HuH-7 (cell line): ENCODE measurements at regions not wholly inside any gene's neighbourhood (a gene's known extent, or its start where the extent isn't known, plus 50 kb on each side); places are given as distances from the start of the nearest gene placed in this dataset.

Experiments used
- DNase-seq: peaks from one replicate; pipeline ENCODE4 v3.0.0; 2011; ENCODE audit warnings: low spot score

DNA sequence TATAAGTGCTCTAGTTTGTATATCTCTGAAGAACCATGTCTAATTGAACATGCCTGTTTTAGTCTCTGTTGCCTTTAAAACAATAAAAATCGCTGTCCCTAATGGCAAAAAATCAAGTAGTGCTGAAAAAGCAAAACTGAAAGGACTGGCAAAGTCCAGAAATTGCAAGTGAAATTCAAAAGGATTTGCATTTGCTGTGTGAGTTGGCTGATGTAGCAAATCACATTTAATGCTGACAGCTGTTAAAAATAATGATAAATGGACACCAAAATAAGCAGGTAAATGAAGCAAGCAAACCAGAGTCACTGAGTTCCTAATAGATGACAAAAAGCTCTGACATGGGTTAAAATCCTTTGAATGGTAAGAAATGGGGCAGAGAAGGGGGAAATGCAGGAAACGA, 874.1 kb downstream of the GRM8 start:
- DNase-seq: no peak

- DNase-seq: no peak
Observed at GRCh38 chr7:126370038-126370668, 882.6 kb downstream of the GRM8 start.

DNA sequence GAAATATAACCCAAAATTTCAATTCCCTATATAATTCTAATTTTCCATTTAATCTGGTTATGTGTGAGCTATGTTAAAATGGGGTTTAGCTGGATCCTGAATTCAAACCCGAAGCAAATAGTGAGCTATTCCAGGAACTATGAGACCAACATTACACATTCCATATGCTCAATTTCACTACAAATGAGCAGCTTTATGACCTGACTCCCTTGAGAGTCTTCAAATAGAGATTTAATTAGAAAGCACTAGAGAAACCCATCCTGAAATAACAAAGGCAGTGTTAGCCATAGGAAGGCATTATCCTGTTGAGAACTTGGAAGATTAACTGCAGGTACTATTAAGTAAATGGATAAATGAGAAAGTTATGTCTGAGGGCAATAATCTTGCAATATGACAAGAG, 890.0 kb downstream of the GRM8 start:
- DNase-seq: no peak

DNA sequence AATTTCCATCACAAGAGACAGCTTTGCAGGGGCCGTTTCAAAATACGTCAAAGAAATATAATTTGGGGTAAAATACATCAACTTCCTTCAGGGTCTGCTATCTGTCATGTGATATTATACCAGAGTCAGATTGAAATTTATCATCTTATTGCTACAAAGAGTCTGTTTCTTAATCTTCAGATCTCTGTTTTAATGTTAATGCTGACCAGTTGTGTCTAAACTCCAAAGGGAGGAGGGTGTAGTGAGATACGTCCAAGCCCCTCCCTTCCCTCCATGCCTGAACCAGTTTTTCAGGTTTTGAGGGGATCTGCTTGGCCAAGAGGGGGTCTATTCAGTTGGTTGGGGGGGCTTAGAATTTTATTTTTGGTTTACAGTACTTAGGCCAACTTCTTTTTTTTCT, 891.6 kb downstream of the GRM8 start:
- no peak for DNase-seq

- DNase-seq: no peak
Observed at GRCh38 chr7:126339813-126340212, 912.9 kb downstream of the GRM8 start.

DNA sequence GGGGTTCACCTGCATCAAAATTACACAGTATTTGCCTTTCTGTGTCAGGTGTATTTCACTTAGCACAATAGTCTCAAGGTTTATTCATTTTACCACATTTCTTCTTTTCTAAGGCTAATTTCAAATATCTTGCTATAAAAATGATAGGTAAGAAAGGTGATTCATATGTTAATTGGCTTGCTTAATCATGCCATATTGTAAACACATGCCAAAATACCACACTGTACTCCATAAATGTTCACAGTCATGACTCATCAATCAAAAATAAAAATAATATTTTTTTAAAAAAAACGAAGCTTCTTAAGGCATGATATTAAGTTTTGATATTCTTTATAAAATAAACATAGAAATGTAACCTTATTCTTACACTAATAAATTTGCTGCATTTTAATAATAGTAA, 947.1 kb downstream of the GRM8 start:
- no peak for DNase-seq

GRCh38 chr7:126303926-126304325, 948.8 kb downstream of the GRM8 start:
- DNase-seq: no peak

GRCh38 chr7:126302639-126303038, 950.1 kb downstream of the GRM8 start:
- no peak for DNase-seq

- no peak for DNase-seq
Observed at GRCh38 chr7:126286317-126286716, 966.4 kb downstream of the GRM8 start.

DNA sequence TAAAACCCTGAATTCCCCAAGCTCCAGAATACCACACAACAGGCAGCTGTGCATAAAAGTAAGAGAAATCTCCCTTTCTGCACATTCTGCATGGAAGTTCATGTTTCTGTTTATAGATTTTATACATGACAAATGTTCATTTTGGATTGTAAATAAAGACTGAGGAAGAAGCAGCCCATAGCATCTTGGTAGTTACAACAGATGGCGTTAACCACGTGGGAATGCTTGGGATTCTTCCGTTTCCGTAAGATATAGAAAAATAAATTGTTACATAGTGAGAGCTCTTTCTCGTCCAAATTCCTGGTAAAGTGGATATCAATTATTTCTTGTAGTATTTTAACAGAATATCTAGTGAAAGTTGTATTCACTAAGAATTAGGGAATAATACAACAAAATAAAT, 1016.5 kb downstream of the GRM8 start:
- DNase-seq: no peak

DNA sequence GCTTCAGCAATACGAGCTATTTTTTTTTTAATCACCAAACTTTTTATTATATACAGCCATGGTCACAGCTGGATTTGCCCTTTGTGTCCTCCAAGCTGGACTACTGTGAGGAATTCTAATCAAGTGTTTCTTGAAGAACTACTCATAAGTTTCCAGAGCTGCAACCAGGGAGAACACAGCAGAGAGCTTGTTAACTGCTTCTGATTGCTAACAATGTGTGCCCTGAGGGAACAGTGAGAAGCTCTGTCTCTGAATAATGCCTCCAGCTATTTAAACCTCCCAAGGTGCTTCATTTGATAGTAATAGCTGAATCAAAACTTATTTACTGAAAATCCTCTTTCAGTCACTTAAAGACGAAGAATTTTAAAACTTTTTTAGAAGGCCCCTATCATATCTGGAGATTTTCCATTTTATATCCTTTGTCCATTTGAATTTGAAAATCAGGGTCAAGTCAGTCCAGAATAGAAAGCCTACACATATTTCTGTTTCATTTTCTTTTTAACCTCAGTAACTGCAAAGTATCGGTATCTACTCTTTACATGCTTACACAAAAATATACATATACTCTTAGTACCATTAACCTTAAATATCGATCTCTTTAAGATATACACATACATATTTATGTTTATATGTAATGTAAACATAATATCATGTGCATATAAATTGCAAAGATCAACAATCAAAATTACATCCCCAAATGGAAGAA, 1024.2 kb downstream of the GRM8 start:
- no peak for DNase-seq

- no peak for DNase-seq
Observed at GRCh38 chr7:126227643-126228042, 1025.1 kb downstream of the GRM8 start.

DNA sequence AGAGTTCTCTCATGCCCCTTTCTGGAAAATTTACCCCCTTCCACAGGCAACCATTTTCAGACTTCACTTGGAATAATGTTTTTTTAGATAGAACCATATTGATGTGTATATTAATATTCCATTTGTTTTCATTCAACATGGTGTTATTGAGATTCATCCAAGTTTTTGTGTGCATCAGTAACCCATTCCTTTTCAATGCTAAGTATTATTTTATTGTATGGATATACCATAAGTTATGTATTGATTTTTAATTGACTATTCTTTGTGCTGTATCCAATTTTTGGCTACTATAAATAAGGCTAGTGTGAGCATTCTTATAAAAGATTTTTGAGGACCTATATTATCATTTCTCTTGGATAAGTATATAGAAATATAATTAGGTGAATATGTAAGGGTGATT, 1025.7 kb downstream of the GRM8 start:
- DNase-seq: no peak

DNA sequence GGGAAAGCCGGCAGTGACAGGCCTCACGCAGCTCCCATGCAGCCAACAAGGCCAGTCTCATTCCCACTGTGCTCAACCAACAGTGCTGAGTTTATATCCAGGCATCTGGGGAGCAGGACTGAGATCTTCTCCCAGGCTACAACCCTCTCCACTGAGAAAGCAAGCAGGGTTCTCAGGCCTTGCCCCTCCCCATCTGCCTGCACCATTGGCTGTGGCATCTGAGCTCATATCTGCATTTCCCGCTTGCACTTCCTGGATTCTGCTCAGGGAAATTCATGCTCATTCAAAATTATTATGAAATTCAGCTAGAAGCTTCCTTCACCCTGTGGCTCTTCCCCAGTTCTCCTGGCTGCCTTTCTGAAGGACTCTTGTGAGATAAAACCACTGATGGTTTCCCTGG, 1029.0 kb downstream of the GRM8 start:
- DNase-seq: no peak

- DNase-seq: no peak
Observed at GRCh38 chr7:126222782-126223181, 1030.0 kb downstream of the GRM8 start.

GRCh38 chr7:126215785-126216184, 1037.0 kb downstream of the GRM8 start:
- DNase-seq: no peak

- no peak for DNase-seq
Observed at GRCh38 chr7:126213876-126214275, 1038.9 kb downstream of the GRM8 start.

DNA sequence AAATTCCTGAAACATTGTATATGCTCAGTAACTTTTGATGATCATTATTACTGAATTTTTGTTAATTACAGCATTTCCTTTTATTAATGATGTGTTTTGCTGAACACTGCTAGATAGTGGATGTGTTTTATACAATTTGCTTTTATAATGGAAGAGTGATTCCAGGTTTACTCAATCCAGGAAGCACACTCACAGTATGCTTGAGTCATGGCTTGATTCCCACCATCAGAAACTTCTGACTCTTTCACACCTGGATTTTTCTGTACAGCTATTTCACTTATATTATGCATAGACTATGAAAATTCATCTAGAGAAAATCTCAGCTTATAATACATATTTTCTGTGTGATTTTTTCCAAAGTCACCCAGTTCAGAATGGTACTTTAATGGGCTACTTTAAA, 1040.9 kb downstream of the GRM8 start:
- DNase-seq: no peak

DNA sequence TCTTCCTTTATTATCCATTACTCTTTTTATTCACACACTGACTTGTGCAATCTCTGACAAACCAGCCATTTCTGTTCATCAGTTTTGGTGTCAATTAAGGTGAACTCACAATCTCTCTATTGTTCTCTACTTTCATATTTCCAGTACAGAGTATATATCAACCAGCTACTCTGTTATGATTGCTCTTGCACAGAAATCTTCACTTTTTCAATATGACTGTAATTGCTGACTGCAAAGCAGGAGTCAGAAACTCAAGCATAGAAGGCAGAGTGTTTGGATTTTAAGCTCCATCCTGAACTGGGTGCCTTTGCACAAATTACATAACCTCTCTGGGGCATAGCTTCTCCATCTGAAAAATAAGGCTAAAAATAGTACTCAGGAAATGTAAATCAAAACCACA, 1042.0 kb downstream of the GRM8 start:
- no peak for DNase-seq

- DNase-seq: no peak
Observed at GRCh38 chr7:126203185-126203584, 1049.6 kb downstream of the GRM8 start.

DNA sequence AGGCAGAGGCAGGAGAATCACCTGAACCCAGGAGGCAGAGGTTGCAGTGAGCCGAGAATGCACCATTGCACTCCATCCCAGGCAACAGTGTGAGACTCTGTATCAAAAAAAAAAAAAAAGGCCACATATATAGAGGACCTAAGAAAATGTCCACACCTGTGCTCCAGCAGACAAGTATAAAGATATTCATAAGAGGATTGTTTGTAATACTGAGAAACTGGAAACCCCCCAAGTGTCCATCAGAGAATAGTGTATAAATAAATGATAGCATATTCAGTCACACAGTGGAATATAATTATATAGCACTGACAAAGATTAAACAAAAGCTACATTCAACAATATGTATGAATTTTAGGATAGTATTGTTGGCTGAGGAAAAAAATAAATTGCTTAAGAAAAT, 1050.6 kb downstream of the GRM8 start:
- no peak for DNase-seq

DNA sequence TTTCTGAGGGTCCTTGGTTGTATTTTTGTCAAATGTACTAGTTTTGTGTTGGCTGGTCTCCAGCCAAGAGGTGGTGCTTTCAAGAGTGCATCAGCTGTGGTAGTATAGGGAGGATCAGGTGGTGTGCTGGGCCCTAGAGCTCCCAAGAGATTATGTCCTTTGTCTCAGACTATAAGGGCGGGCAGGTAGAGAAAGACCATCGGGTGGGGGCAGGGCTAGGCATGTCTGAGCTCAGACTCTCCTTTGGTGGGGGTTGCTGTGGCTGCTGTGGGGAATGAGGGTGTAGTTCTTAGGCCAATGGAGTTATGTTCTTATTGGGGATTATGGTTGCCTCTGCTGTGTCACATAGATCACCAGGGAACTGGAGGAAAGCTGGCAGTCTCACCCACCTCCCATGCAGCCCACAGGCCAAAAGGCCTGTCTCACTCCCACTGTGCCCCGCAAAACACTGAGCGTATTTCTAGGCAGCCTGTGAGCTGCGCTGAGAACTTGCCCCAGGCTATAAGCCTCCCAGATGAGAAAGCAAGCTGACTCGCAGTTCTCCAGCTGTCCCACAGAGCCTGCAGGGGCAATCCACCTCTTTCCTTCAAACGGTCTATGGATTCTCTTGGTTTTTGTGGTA, 1066.7 kb downstream of the GRM8 start:
- no peak for DNase-seq

DNA sequence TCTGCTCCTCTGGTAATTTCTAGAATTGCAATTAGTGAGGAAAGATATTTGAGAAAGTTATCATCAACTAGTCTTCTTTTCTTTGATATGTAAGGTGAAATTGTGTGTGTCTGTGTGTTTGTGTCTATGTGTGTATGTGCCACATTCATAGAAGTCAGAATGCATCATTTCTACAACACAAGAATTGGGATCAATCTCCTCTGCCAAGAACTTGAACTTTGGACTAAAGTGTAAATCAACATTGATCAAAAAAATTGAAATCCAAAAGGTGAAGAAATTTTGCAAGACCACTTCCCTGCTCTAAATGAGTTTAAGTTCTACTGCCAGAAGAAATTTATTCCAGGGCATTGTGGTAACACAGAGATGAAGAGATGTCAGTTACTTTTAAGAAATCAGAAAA, 1072.8 kb downstream of the GRM8 start:
- DNase-seq: no peak

DNA sequence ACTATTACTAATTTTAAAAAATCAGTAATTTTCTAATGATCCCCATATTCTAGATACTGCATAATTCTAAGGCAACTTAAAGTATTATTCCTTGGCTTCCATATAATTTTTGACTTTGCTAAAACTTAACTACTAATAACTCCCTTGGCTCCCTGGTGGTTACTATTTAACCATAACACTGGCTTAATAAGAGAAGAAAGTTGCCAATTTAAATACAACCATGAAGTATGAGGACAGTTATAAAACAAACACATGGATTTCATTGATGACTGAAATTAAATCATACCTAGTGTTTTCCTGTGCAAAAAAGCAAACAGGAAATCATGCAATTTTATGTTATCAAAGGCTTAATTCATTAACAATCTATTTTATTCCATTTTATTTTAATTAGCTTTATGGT, 1073.9 kb downstream of the GRM8 start:
- DNase-seq: no peak
